Activated CD4-positive, alpha-beta T cell treated with anti-CD3 and anti-CD28 coated beads, Interleukin-2, amount 50 U/mL, for 16 hours (primary cell): ENCODE measurements at regions not wholly inside any gene's neighbourhood (a gene's known extent, or its start where the extent isn't known, plus 50 kb on each side); places are given as distances from the start of the nearest gene placed in this dataset.
"Not testable (repeated sequence)": the region's sequence is repeated elsewhere in the genome, so short reads cannot be mapped to it uniquely, and the experiment has no call there.

Source experiments
- DNase-seq: peaks from one replicate; pipeline ENCODE4 v3.0.0-alpha.2; 2020

DNA sequence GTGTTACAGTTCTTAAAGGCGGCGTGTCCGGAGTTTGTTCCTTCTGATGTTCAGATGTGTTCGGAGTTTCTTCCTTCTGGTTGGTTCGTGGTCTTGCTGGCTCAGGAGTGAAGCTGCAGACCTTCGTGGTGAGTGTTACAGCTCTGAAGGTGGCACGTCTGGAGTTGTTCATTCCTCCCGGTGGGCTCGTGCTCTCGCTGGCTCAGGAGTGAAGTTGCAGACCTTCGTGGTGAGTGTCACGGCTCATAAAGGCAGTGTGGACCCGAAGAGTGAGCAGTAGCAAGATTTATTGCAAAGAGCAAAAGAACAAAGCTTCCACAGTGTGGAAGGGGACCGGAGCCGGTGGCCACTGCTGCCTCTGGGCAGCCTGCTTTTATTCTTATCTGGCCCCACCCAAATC is 65.3 kb upstream of the NDST4 start:
- not testable (repeated sequence) for DNase-seq

DNA sequence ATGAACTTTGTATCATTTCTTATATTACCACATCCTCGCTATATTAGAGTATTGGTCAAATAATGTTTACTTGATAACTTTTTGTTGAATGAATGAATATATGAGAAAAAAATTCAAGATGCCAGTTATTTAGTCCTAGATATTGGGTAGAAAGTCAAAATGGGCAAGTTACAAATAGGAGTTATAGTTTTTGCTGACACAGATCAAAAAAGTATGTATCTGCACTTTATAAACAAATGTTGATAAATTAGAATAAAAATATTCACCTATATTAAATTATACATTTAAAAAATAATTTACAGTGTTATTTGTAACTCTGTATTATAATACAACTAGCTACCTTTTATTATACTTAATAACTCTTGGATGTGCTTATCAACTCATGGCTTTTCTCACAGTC is 57.8 kb upstream of the NDST4 start:
- no peak for DNase-seq

DNA sequence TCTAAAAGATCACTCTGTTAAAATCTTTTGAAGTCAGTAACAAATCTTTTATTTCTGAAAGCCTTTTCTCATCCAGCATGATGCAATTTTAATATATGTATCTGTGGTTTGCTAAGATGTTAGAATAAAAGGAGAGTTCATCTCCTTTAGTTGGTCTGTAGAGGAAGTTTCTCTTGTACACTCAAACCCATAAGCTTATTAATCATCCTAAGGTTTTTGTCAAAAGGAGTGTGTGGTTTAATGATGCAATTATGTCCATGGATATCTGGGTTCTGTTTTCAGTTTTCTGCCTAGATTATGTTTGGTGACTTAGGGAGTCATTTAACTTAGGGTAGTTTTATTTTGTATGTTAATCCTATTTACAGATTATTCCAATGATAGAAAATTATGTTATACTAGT is 52.1 kb upstream of the NDST4 start:
- no peak for DNase-seq
